RWPE2 (cell line): ENCODE measurements at regions not wholly inside any gene's neighbourhood (a gene's known extent, or its start where the extent isn't known, plus 50 kb on each side); places are given as distances from the start of the nearest gene placed in this dataset.

Experiments
- ATAC-seq: fragments of 200-7000 bp; cut with Tn5 transposase; 3 replicates; pipeline ENCODE4 v1.9.1; 2021; ENCODE audit warnings: low read depth
- DNase-seq: peaks from one replicate; pipeline ENCODE4 v3.0.0-alpha.2; 2020; ENCODE audit warnings: low spot score
- H3K27ac ChIP-seq: fragments of 450-650 bp; 2 replicates; pipeline ENCODE4 v1.5.1; 2017; ENCODE audit warnings: mild to moderate bottlenecking; ENCODE audit not compliant: poor library complexity, severe bottlenecking
- H3K27me3 ChIP-seq: fragments of 250-450 bp; sonication (Bioruptor Pico); 2 replicates; pipeline ENCODE4 v1.5.1; 2021; ENCODE audit warnings: mild to moderate bottlenecking, moderate library complexity; ENCODE audit not compliant: insufficient read depth, poor library complexity, severe bottlenecking
- H3K36me3 ChIP-seq: fragments of 250-450 bp; sonication (Bioruptor Pico); 2 replicates; pipeline ENCODE4 v1.5.1; 2020; ENCODE audit warnings: low read depth, mild to moderate bottlenecking, moderate library complexity
- H3K4me1 ChIP-seq: fragments of 250-450 bp; sonication (Bioruptor Pico); 2 replicates; pipeline ENCODE4 v1.5.1; 2021; ENCODE audit warnings: mild to moderate bottlenecking, moderate library complexity; ENCODE audit not compliant: insufficient read depth, poor library complexity, severe bottlenecking
- H3K4me3 ChIP-seq: fragments of 250-450 bp; sonication (Bioruptor Pico); 2 replicates; pipeline ENCODE4 v1.5.1; 2021; ENCODE audit warnings: mild to moderate bottlenecking, moderate library complexity; ENCODE audit not compliant: severe bottlenecking
- H3K9me3 ChIP-seq: fragments of 250-450 bp; sonication (Bioruptor Pico); 2 replicates; pipeline ENCODE4 v1.5.1; 2021; ENCODE audit warnings: mild to moderate bottlenecking, moderate library complexity; ENCODE audit not compliant: severe bottlenecking
- CTCF ChIP-seq: fragments of 450-650 bp; IDR thresholded peaks from one replicate; pipeline ENCODE4 v1.5.1; 2017; ENCODE audit warnings: mild to moderate bottlenecking, moderate library complexity; ENCODE audit not compliant: poor library complexity, severe bottlenecking

GRCh38 chr10:3261921-3262320 is 89.3 kb upstream of the PITRM1 start:
- no peaks in the 10 kb centered on the region for H3K27me3 ChIP-seq
- no peak overlapping the region for H3K27ac ChIP-seq
- DNase-seq (no peak), ATAC-seq (no peak)
- H3K36me3 ChIP-seq: no peaks in the 10 kb centered on the region
- TF ChIP-seq CTCF: no peak
- H3K9me3 ChIP-seq: no peaks in the 10 kb centered on the region
- no peaks in the 10 kb centered on the region for H3K4me1 ChIP-seq
- no peak overlapping the region for H3K4me3 ChIP-seq

GRCh38 chr10:3260066-3260834 is 87.7 kb upstream of the PITRM1 start:
- H3K36me3 ChIP-seq: no peaks in the 10 kb centered on the region
- DNase-seq (no peak), ATAC-seq (no peak)
- TF ChIP-seq CTCF: no peak
- H3K4me1 ChIP-seq: no peaks in the 10 kb centered on the region
- no peaks in the 10 kb centered on the region for H3K9me3 ChIP-seq
- no peak overlapping the region for H3K4me3 ChIP-seq
- H3K27ac ChIP-seq: no peak overlapping the region
- no peaks in the 10 kb centered on the region for H3K27me3 ChIP-seq

- Histone ChIP-seq H3K4me1 (no peaks in the 10 kb centered on the region), H3K27me3 (no peaks in the 10 kb centered on the region), H3K9me3 (no peaks in the 10 kb centered on the region), H3K36me3 (no peaks in the 10 kb centered on the region), H3K27ac (no peak overlapping the region), H3K4me3 (no peak overlapping the region)
- TF ChIP-seq CTCF: no peak
- ATAC-seq (no peak), DNase-seq (no peak)
Observed at GRCh38 chr10:3259499-3259898, 86.9 kb upstream of the PITRM1 start.

- no peaks in the 10 kb centered on the region for H3K4me1 ChIP-seq
- no peaks in the 10 kb centered on the region for H3K9me3 ChIP-seq
- ATAC-seq: no peak
- no peak for TF ChIP-seq CTCF
- no peak for DNase-seq
- H3K27me3 ChIP-seq: no peaks in the 10 kb centered on the region
- H3K36me3 ChIP-seq: no peaks in the 10 kb centered on the region
- no peak overlapping the region for H3K4me3 ChIP-seq
- no peak overlapping the region for H3K27ac ChIP-seq
Observed at GRCh38 chr10:3258394-3258793, 85.8 kb upstream of the PITRM1 start.

- no peaks in the 10 kb centered on the region for H3K9me3 ChIP-seq
- no peaks in the 10 kb centered on the region for H3K4me1 ChIP-seq
- no peak for ATAC-seq
- H3K4me3 ChIP-seq: no peak overlapping the region
- H3K27me3 ChIP-seq: no peaks in the 10 kb centered on the region
- DNase-seq: no peak
- TF ChIP-seq CTCF: no peak
- no peaks in the 10 kb centered on the region for H3K36me3 ChIP-seq
- H3K27ac ChIP-seq: no peak overlapping the region
Observed at GRCh38 chr10:3255616-3256015, 83.0 kb upstream of the PITRM1 start.
